HG02642 (cell line): ENCODE measurements at regions not wholly inside any gene's neighbourhood (a gene's known extent, or its start where the extent isn't known, plus 50 kb on each side); places are given as distances from the start of the nearest gene placed in this dataset.
"Not testable (repeated sequence)": the region's sequence is repeated elsewhere in the genome, so short reads cannot be mapped to it uniquely, and the experiment has no call there.

ENCODE experiments used
- ATAC-seq: cut with Tn5 transposase; IDR thresholded peaks from one replicate; pipeline ENCODE4 v1.9.1; 2021; ENCODE audit warnings: mild to moderate bottlenecking; ENCODE audit not compliant: unreplicated experiment, poor library complexity

DNA sequence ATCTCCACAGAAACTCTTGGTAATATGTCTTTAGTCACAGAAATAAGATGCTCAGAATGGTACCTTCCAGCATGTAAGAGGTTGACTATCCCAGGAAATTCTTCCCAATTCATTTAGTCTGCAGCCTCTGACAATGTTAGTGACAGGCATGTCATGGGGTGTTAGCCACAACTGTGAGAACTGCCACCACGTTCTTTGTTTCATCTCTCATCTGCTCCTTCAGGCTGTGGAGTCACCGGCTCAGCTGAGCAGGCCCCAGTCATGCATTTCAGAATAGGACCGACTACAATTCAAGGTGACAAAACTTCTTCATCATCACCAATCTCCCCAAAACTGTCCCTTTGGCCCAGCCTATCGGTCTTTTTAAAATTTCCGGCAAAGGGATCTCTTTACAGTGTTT is 167.5 kb downstream of the AKAIN1 start:
- ATAC-seq: no peak

DNA sequence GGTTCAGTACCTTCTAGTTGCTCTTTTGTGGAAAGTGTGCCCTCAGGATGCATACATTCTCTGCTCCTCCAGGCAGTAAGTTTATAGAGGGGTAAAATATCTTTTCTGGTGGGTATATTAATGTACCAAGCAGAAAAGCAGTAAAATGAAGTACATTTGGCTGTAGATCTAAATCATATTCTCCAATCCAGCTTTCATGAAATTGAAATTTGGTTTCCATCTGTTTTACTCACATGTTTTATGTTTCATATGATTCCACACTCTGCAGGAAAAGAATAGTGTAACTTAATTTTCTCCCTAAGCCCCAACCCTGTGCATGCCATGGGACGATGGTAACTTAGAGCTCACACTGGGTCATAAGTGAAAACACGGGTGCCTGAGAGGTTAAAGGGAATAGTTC is 172.3 kb downstream of the AKAIN1 start:
- no peak for ATAC-seq

GRCh38 chr18:5021558-5021957 is 175.5 kb downstream of the AKAIN1 start:
- no peak for ATAC-seq

DNA sequence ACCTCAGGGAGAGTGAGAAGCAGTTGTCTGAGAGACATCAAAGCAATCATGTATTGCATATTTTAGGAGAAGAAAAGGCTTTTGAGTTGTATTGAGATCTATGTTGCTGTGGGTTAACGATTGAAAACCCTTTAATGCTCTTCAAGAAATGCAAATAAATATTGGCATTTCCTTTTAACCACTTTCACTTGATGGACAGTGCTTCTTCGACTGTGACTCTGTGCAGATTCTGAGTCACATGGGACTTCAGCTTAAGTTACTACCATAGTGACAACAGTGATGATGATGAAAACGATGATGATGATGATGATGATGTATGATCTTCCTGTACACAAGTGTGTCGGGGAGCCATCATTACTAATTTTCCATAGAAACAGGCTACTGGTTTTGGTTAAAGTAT is 181.8 kb downstream of the AKAIN1 start:
- no peak for ATAC-seq

- ATAC-seq: not testable (repeated sequence)
Observed at GRCh38 chr18:5004031-5004820, 192.8 kb downstream of the AKAIN1 start.

GRCh38 chr18:4994710-4995109 is 202.3 kb downstream of the AKAIN1 start:
- no peak for ATAC-seq

DNA sequence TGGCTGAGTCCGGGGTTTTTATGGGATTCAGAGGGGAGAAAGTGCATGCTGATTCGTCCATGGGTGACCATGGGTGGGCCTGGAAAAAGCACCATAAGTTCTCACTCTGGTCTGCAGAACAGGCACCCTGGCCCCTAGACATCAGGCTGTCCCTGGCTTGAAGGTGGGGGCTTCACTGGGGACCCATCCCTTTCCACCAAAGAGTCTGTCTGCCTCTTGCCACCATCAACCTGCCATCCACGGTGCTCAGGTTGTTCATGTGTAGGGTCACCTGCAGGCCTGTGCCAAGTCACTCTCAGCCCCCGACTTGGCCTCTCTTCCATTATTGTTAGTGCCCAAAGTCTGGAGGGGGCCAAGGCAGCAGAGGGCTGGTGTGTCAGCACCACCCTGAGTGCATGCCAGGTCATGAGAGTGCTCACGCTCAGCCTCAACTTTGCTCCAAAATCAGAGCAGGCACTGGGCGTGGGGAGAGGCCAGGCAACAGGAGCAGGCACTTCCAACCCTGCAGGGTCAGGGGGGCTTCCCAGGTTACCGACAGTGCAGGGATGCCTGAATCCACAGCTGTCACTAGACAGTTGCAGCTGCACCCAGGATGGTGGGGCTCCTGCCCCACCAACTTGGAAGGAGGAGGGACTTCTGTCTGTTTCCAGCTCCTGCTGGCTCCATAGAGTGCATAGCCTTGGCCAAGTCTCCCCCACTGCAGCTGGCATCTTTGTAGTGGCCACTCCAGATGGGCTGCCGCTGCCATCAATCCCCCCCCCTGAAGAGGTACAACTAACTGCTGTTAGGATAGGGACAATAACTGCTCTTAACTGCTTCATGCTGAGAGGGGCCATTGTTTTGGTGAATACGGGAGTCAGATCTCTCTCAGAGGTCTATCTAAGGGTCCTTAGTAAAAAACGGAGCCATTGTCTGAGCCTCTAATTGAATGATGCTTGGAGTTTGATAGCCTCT is 209.3 kb downstream of the AKAIN1 start:
- ATAC-seq: no peak

DNA sequence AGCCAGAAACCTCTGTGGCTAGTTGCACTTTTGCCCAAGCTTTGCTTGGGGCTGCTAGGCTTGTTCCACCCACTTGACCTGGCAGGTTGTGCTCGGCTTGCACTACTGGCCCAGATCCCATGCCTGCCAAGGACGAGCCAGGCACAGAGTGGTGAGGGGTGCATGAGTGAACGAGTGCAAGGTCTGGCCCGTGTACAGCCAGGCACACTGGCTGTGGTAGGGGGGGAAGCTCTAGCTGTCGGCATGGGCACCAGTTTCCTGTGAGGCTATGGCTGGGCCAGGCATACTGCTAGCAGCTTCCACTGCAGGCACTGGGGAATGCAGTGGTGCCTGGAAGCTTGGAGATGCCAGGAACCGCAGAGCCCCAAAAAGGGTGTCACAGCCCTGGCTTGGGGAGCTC is 210.4 kb downstream of the AKAIN1 start:
- no peak for ATAC-seq

DNA sequence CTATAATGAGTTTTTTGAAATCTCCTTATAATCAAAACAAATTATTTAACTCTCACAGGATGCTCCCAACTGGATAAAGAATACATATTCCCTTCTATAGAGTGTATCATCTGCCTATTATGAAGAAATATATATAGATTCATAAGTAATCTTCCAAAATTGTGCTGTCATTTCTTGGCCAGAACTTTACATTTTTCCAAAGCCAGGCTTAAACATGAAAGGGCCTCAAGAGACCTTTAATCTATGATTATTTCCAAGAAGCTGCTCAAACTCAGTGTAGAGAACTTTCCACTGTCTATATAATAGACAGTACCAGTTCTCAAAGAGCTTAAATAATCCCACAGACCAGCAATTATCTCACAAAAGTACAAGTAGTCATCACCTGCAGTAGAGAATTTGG is 211.0 kb downstream of the AKAIN1 start:
- no peak for ATAC-seq

DNA sequence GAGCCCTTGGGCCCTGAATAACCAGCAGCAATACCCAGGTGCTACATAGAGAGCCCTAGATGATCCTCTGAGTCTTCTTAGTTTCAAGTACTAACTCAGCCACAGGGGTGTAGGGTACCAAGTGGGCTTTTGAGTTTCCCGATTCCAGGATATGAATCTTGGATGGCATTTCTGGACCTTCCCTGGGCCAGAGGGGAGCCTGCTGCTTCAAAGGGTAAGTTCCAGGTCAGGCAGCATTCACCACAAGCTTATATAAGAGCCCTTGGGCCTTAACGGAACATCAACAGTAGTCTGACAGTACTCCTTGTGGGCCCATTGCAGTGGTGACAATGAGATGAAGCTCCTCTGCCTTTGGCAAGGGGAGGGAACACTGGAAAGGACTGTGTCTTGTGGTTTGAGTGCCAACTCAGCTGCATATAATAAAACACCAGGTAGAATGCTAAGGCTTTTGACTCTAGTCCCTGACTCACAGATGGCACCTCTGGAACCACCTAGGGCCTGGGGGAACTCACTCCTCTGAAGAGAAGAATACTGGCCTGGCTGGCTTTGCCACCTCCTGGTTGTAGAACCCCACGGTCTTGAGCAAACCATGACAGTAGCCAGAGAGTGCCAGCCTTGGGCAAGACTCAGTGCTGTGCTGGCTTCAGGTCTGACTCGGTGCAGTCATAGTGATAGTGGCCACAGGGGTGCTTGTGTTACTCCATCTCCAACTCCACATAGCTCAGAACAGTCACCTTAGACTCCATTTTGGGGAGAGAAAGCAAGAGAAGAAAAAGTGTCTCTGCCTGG is 235.7 kb downstream of the AKAIN1 start:
- ATAC-seq: no peak

DNA sequence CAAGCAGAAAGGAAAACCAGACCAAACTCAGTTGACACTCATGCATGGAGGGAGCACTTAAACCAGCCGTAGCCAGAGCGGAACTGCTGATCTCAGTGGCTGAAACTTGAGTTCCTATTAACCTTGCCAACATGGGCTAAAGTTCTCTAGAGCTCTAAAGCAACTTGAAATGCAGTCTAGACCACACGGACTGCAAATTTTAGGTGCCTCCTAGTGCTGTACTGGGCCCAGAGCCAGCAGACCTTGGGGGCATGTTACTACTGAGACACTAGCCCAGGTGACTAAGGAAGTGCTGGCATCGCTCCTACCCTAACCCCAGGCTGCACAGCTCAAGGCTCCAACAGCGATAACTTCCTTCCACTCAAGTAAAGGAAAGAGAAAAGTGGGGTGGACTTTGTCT is 236.5 kb downstream of the AKAIN1 start:
- no peak for ATAC-seq

- no peak for ATAC-seq
Observed at GRCh38 chr18:4931209-4931608, 265.8 kb downstream of the AKAIN1 start.

- ATAC-seq: no peak
Observed at GRCh38 chr18:4921548-4921947, 275.5 kb downstream of the AKAIN1 start.

DNA sequence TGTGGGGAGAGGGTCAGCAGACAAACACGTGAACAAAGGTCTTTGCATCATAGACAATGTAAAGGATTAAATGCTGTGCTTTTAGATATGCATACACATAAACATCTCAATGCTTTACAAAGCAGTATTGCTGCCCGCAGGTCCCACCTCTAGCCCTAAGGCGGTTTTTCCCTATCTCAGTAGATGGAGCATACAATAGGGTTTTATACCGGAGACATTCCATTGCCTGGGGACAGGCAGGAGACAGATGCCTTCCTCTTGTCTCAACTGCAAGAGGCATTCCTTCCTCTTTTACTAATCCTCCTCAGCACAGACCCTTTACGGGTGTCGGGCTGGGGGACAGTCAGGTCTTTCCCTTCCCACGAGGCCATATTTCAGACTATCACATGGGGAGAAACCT is 279.5 kb downstream of the AKAIN1 start:
- ATAC-seq: not testable (repeated sequence)

- ATAC-seq: no peak
Observed at GRCh38 chr18:4908328-4908727, 288.7 kb downstream of the AKAIN1 start.

DNA sequence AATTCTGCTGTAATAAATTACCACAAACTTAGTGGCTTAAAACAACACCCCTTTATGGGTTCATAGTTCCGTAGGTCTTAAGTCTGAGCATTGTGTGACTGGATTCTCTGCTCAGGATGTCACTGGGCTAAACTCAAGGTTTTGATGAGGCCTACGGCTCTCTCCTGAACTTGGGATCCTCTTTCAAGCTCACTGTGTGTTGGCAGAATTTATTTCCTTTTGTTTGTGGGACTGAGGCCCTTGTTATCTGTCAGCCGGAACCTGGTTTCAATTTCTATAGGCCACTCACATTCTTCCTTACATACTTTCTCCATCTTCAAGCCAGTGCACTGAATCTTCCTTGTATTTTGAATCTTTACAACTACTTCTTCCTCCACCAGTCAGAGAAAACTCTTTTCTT is 290.2 kb downstream of the AKAIN1 start:
- ATAC-seq: no peak

DNA sequence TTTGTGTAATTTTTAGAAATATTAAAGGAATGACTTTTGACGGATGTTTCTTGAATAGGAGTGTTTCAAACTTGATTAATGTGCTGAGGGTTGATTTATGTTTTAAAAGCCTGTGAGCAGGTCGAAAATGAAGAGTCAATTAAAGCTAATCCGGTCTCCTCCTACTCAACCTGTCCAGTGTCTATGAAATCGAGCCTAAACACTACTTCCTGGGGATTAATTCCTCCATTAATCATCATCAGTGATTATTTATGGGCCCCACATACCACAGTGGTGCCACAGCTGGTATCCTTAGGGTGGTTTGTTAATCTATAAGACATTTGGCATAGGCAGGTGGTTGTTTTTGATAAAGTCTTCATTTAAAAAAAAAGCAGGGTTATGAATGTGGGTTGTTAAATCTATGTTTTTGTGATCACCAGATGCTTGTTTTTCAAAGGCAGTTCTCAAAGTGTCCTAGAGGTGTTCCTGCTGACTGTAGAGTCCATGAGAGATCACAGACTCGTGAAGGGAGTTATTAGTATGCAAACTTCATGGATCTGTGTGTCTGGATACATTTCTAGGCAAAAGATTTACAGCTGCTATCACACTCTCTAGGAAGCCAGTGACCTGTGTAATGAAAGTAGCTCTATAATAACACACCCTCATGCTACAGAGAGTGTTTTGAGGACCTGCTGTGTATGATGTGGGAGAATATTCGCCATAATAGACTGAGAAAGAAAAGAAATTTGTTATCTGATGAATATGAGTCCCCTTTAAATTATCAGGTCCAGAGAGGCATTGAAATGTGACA is 308.6 kb downstream of the AKAIN1 start:
- ATAC-seq: no peak

DNA sequence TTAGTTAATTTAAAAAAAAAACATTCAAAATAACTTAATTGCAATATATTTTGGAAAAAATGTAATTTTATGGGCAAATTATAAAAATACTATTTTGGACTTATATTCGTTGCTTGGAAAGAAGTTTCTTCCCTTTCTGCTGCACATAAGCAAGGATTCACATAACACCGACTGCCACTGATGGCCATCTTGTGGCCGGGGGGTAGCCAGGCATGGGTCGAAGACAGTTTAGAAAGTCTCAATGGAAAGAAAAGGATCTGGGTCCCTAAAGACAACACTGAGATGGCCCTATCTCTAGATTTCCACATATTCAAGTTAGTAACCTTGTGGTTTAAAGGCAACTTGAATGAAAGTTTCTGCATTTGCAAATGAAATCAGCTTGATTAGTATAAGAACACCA is 318.6 kb downstream of the AKAIN1 start:
- ATAC-seq: no peak

DNA sequence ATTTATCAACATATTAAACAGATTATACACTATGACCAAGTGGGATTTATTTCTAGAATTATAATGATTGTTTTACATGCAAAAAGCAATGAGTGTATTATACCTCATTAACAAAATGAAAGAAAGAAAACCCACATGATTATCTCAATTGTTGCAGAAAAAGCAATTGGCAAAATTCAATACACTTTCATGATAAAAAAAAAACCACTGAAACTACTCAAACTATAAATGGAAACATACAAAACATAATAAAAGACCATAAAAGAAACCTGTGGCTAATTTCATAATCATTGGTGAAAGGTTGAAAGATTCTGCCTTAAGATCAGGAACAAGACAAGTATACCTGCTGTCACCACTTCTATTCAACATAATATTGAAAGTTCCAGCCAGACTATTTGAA is 325.9 kb downstream of the AKAIN1 start:
- no peak for ATAC-seq
